SK-N-SH treated with all-trans-retinoic acid at 6 μM for 48 hours (cell line): ENCODE measurements at regions not wholly inside any gene's neighbourhood (a gene's known extent, or its start where the extent isn't known, plus 50 kb on each side); places are given as distances from the start of the nearest gene placed in this dataset.

ENCODE experiments used
- ATAC-seq: fragments of 200-7000 bp; cut with Tn5 transposase; 3 replicates; pipeline ENCODE4 v1.9.1; 2020; ENCODE audit warnings: mild to moderate bottlenecking, moderate library complexity
- ARNTL ChIP-seq: fragments of 450-650 bp; formaldehyde crosslinking; IDR thresholded peaks from 2 replicates; pipeline ENCODE4 v1.5.0; 2020; ENCODE audit warnings: low read depth, mild to moderate bottlenecking, moderate library complexity, borderline replicate concordance
- BACH2 ChIP-seq: fragments of 250-450 bp; sonication (Bioruptor Pico); IDR thresholded peaks from 2 replicates; pipeline ENCODE4 v1.9.0; 2021; ENCODE audit warnings: mild to moderate bottlenecking, borderline replicate concordance
- CSDC2 ChIP-seq: fragments of 250-450 bp; sonication (Bioruptor Pico); IDR thresholded peaks from 2 replicates; pipeline ENCODE4 v1.5.0; 2020; ENCODE audit warnings: mild to moderate bottlenecking, moderate library complexity
- CSRNP3 ChIP-seq: fragments of 250-450 bp; sonication (Bioruptor Pico); IDR thresholded peaks from 2 replicates; pipeline ENCODE4 v1.5.1; 2021; ENCODE audit warnings: mild to moderate bottlenecking, moderate library complexity
- ESRRG ChIP-seq: fragments of 250-450 bp; sonication (Bioruptor Pico); IDR thresholded peaks from 2 replicates; pipeline ENCODE4 v1.6.1; 2021; ENCODE audit warnings: mild to moderate bottlenecking
- GLIS3 ChIP-seq: fragments of 250-450 bp; sonication (Bioruptor Pico); IDR thresholded peaks from 2 replicates; pipeline ENCODE4 v1.5.0; 2020; ENCODE audit warnings: mild to moderate bottlenecking, moderate library complexity
- ISL1 ChIP-seq: fragments of 250-450 bp; sonication (Bioruptor Pico); IDR thresholded peaks from 2 replicates; pipeline ENCODE4 v2.1.2; 2022; ENCODE audit warnings: mild to moderate bottlenecking, moderate library complexity
- OSR1 ChIP-seq: fragments of 250-450 bp; sonication (Bioruptor Pico); IDR thresholded peaks from 2 replicates; pipeline ENCODE4 v1.8.0; 2022; ENCODE audit warnings: moderate library complexity, mild to moderate bottlenecking, inconsistent platforms
- PATZ1 ChIP-seq: fragments of 250-450 bp; sonication (Bioruptor Pico); IDR thresholded peaks from 2 replicates; pipeline ENCODE4 v1.8.0; 2020; ENCODE audit warnings: mild to moderate bottlenecking, moderate library complexity, borderline replicate concordance
- POU6F1 ChIP-seq: fragments of 250-450 bp; sonication (Bioruptor Pico); IDR thresholded peaks from 2 replicates; pipeline ENCODE4 v1.8.0; 2021; ENCODE audit warnings: low read depth, mild to moderate bottlenecking, moderate library complexity, borderline replicate concordance
- PPARA ChIP-seq: fragments of 250-450 bp; sonication (Bioruptor Pico); IDR thresholded peaks from 2 replicates; pipeline ENCODE4 v1.5.0; 2020; ENCODE audit warnings: mild to moderate bottlenecking, borderline replicate concordance
- RARB ChIP-seq: fragments of 250-450 bp; sonication (Bioruptor Pico); IDR thresholded peaks from 2 replicates; pipeline ENCODE4 v1.8.0; 2021; ENCODE audit warnings: mild to moderate bottlenecking, moderate library complexity
- SNAI2 ChIP-seq: fragments of 250-450 bp; sonication (Bioruptor Pico); IDR thresholded peaks from 2 replicates; pipeline ENCODE4 v1.5.0; 2020; ENCODE audit warnings: mild to moderate bottlenecking, moderate library complexity
- TCF4 ChIP-seq: fragments of 250-450 bp; sonication (Bioruptor Pico); IDR thresholded peaks from 2 replicates; pipeline ENCODE4 v1.8.0; 2021; ENCODE audit warnings: mild to moderate bottlenecking, moderate library complexity, borderline replicate concordance
- TOX ChIP-seq: fragments of 250-450 bp; sonication (Bioruptor Pico); IDR thresholded peaks from 2 replicates; pipeline ENCODE4 v1.8.0; 2021; ENCODE audit warnings: mild to moderate bottlenecking, moderate library complexity, borderline replicate concordance
- TSHZ2 ChIP-seq: fragments of 250-450 bp; sonication (Bioruptor Pico); IDR thresholded peaks from 2 replicates; pipeline ENCODE4 v1.5.0; 2020; ENCODE audit warnings: mild to moderate bottlenecking, moderate library complexity
- ZC3H10 ChIP-seq: fragments of 250-450 bp; sonication (Bioruptor Pico); IDR thresholded peaks from 2 replicates; pipeline ENCODE4 v1.5.1; 2021; ENCODE audit warnings: mild to moderate bottlenecking, moderate library complexity
- ZFP3 ChIP-seq: fragments of 250-450 bp; sonication (Bioruptor Pico); IDR thresholded peaks from 2 replicates; pipeline ENCODE4 v1.5.0; 2020; ENCODE audit warnings: mild to moderate bottlenecking, moderate library complexity
- ZFP30 ChIP-seq: fragments of 450-650 bp; formaldehyde crosslinking; IDR thresholded peaks from 2 replicates; pipeline ENCODE4 v1.5.0; 2022; ENCODE audit warnings: mild to moderate bottlenecking, moderate library complexity
- ZNF565 ChIP-seq: fragments of 450-650 bp; formaldehyde crosslinking; conservative IDR thresholded peaks from 2 replicates; pipeline ENCODE4 v1.5.0; 2020; ENCODE audit warnings: low read depth, mild to moderate bottlenecking, moderate library complexity
- ZNF70 ChIP-seq: fragments of 450-650 bp; formaldehyde crosslinking; IDR thresholded peaks from 2 replicates; pipeline ENCODE4 v1.5.0; 2020; ENCODE audit warnings: mild to moderate bottlenecking, moderate library complexity
- ZNF8 ChIP-seq: fragments of 450-650 bp; formaldehyde crosslinking; IDR thresholded peaks from 2 replicates; pipeline ENCODE4 v1.5.0; 2020; ENCODE audit warnings: mild to moderate bottlenecking, moderate library complexity
- TF ChIP-seq, protein P1 (sequence below): fragments of 250-450 bp; sonication (Bioruptor Pico); IDR thresholded peaks from 2 replicates; pipeline ENCODE4 v1.5.1; 2020; ENCODE audit warnings: low read depth, mild to moderate bottlenecking, moderate library complexity

DNA sequence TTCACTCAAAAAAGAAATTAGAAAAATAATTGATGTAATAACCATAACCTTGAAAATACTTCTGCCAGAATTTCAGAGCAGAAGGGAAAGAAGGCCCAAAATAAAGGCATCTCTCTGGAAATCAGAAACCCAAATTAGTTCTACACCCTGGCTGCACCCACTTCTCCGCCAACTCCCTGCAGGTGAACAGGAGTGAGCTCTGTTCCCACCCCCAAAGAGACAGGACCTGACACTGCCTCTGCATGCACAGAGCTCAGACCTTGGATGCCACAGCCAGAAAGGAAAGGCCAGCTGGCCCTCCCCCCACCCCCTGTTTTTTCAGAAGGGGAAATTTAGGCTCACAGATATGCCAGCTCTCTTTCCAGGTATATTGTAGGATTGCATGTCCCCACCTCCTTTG lies 228.2 kb downstream of the BCL11B start:
- TF ChIP-seq SNAI2: no peak
- no peak for TF ChIP-seq ZNF8
- TF ChIP-seq POU6F1 (CRISPR knock-in tag): no peak
- ATAC-seq: no peak

- no peak for ATAC-seq
- TF ChIP-seq ZFP30 (CRISPR knock-in tag) (no peak), ISL1 (no peak), TSHZ2 (no peak), ZFP3 (CRISPR knock-in tag) (no peak), BACH2 (CRISPR knock-in tag) (no peak), ZNF70 (no peak), POU6F1 (CRISPR knock-in tag) (no peak), ESRRG (CRISPR knock-in tag) (no peak), ZNF8 (no peak), TCF4 (CRISPR knock-in tag) (no peak), PATZ1 (CRISPR knock-in tag) (no peak), CSRNP3 (no peak), TOX (CRISPR knock-in tag) (no peak), CSDC2 (CRISPR knock-in tag) (no peak), ZC3H10 (CRISPR knock-in tag) (no peak), ARNTL (CRISPR knock-in tag) (no peak), PPARA (CRISPR knock-in tag) (no peak)
- TF ChIP-seq, protein P1, sequence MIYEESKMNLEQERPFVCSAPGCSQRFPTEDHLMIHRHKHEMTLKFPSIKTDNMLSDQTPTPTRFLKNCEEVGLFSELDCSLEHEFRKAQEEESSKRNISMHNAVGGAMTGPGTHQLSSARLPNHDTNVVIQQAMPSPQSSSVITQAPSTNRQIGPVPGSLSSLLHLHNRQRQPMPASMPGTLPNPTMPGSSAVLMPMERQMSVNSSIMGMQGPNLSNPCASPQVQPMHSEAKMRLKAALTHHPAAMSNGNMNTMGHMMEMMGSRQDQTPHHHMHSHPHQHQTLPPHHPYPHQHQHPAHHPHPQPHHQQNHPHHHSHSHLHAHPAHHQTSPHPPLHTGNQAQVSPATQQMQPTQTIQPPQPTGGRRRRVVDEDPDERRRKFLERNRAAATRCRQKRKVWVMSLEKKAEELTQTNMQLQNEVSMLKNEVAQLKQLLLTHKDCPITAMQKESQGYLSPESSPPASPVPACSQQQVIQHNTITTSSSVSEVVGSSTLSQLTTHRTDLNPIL (CRISPR knock-in tag): no peak
Observed at GRCh38 chr14:99047441-99048031, 224.5 kb downstream of the BCL11B start.

DNA sequence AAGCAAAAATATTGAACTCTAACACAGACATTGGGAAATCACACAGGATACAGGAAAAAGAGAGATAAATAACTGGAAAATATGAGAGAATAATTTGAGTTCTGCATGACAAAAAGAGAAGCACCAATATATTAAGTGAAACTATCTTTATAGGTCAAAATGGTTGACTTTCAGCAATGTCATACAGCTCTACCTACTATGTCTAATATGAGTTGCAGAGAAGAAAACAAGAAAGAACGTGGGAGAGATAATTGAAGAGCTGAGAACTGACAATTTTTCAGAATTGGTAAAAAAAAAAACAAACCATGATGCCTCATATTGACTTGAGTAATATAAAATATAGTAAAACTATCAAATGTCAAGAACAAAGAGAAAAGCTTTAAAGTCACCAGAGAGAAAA lies 221.7 kb downstream of the BCL11B start:
- no peak for ATAC-seq
- TF ChIP-seq ARNTL (CRISPR knock-in tag) (no peak), POU6F1 (CRISPR knock-in tag) (no peak), PPARA (CRISPR knock-in tag) (no peak), GLIS3 (CRISPR knock-in tag) (no peak), ZNF565 (CRISPR knock-in tag) (no peak), PATZ1 (CRISPR knock-in tag) (no peak), ZNF70 (no peak), ZFP30 (CRISPR knock-in tag) (no peak), ZC3H10 (CRISPR knock-in tag) (no peak), TCF4 (CRISPR knock-in tag) (no peak), TOX (CRISPR knock-in tag) (no peak), ISL1 (no peak), SNAI2 (no peak), ESRRG (CRISPR knock-in tag) (no peak), RARB (CRISPR knock-in tag) (no peak), ZFP3 (CRISPR knock-in tag) (no peak), OSR1 (no peak)
